Upper lobe of right lung (tissue), 1 donor: ENCODE measurements at regions not wholly inside any gene's neighbourhood (a gene's known extent, or its start where the extent isn't known, plus 50 kb on each side); places are given as distances from the start of the nearest gene placed in this dataset.
"Not testable (repeated sequence)": the region's sequence is repeated elsewhere in the genome, so short reads cannot be mapped to it uniquely, and the experiment has no call there.

Experiments used
- ATAC-seq: fragments of 200-7000 bp; cut with Tn5 transposase; one replicate; pipeline ENCODE4 v1.9.1; 2020; ENCODE audit warnings: mild to moderate bottlenecking, moderate library complexity
- DNase-seq: peaks from one replicate; pipeline ENCODE4 v3.0.0-alpha.2; 2020
- H3K27ac ChIP-seq: fragments of 200-600 bp; one replicate; pipeline ENCODE4 v1.8.0; 2022
- H3K27me3 ChIP-seq: fragments of 200-600 bp; one replicate; pipeline ENCODE4 v1.8.0; 2022; ENCODE audit warnings: mild to moderate bottlenecking
- H3K36me3 ChIP-seq: fragments of 200-600 bp; one replicate; pipeline ENCODE4 v1.8.0; 2022
- H3K4me1 ChIP-seq: fragments of 200-600 bp; one replicate; pipeline ENCODE4 v1.8.0; 2022
- H3K4me3 ChIP-seq: fragments of 200-600 bp; one replicate; pipeline ENCODE4 v1.8.0; 2022; ENCODE audit warnings: mild to moderate bottlenecking
- H3K9me3 ChIP-seq: fragments of 200-600 bp; one replicate; pipeline ENCODE4 v1.8.0; 2022
- CTCF ChIP-seq: fragments of 200-600 bp; IDR thresholded peaks from one replicate; pipeline ENCODE4 v1.8.0; 2022; ENCODE audit warnings: antibody characterized with exemption
- intact Hi-C: fragments of 100-400 bp; cut with DNase I; formaldehyde crosslinking; loops from one replicate; pipeline ENCODE4 v1.11.0; 2022
- donor health status: DM: no; HTN: yes; CAD: no; lungs with severe emphysema.

- ATAC-seq (no peak), DNase-seq (no peak)
- Histone ChIP-seq H3K27me3 (no peaks in the 10 kb centered on the region), H3K4me1 (no peaks in the 10 kb centered on the region), H3K4me3 (no peak overlapping the region), H3K9me3 (no peaks in the 10 kb centered on the region), H3K27ac (no peak overlapping the region), H3K36me3 (no peaks in the 10 kb centered on the region)
- no peak for TF ChIP-seq CTCF
- intact Hi-C loops, result no loop called here
Observed at GRCh38 chr12:90677055-90677454, 277.9 kb downstream of the CCER1 start.

GRCh38 chr12:90675106-90675505 is 279.9 kb downstream of the CCER1 start:
- Histone ChIP-seq H3K27me3 (no peaks in the 10 kb centered on the region), H3K27ac (no peak overlapping the region), H3K36me3 (no peaks in the 10 kb centered on the region), H3K4me1 (no peaks in the 10 kb centered on the region), H3K9me3 (no peaks in the 10 kb centered on the region), H3K4me3 (no peak overlapping the region)
- no peak for DNase-seq
- intact Hi-C loops, result no loop called here
- no peak for TF ChIP-seq CTCF
- no peak for ATAC-seq

- H3K27me3 ChIP-seq, result no peaks in the 10 kb centered on the region
- DNase-seq, result no peak
- no peak for TF ChIP-seq CTCF
- no peaks in the 10 kb centered on the region for H3K4me1 ChIP-seq
- H3K27ac ChIP-seq, result no peak overlapping the region
- H3K36me3 ChIP-seq, result no peaks in the 10 kb centered on the region
- no peaks in the 10 kb centered on the region for H3K9me3 ChIP-seq
- no peak for ATAC-seq
- intact Hi-C loops, result no loop called here
- no peak overlapping the region for H3K4me3 ChIP-seq
Observed at GRCh38 chr12:90672081-90672480, 282.9 kb downstream of the CCER1 start.

GRCh38 chr12:90663949-90664348 is 291.0 kb downstream of the CCER1 start:
- H3K4me3 ChIP-seq, H3K9me3 ChIP-seq, intact Hi-C loops, ATAC-seq, H3K27ac ChIP-seq, H3K36me3 ChIP-seq, H3K4me1 ChIP-seq, DNase-seq, H3K27me3 ChIP-seq: not testable (repeated sequence)

- intact Hi-C loops, result no loop called here
- Histone ChIP-seq H3K36me3 (no peaks in the 10 kb centered on the region), H3K27ac (no peak overlapping the region), H3K27me3 (no peaks in the 10 kb centered on the region), H3K9me3 (no peaks in the 10 kb centered on the region), H3K4me1 (no peaks in the 10 kb centered on the region), H3K4me3 (no peak overlapping the region)
- ATAC-seq (no peak), DNase-seq (no peak)
- TF ChIP-seq CTCF, result no peak
Observed at GRCh38 chr12:90659060-90659459, 295.9 kb downstream of the CCER1 start.

GRCh38 chr12:90653040-90653439 is 301.9 kb downstream of the CCER1 start:
- no peaks in the 10 kb centered on the region for H3K27me3 ChIP-seq
- H3K4me3 ChIP-seq, result no peak overlapping the region
- no peaks in the 10 kb centered on the region for H3K4me1 ChIP-seq
- intact Hi-C loops, result no loop called here
- H3K9me3 ChIP-seq, result no peaks in the 10 kb centered on the region
- DNase-seq (no peak), ATAC-seq (no peak)
- TF ChIP-seq CTCF, result no peak
- no peak overlapping the region for H3K27ac ChIP-seq
- no peaks in the 10 kb centered on the region for H3K36me3 ChIP-seq
